ENCODE measurements at regions not wholly inside any gene's neighbourhood (a gene's known extent, or its start where the extent isn't known, plus 50 kb on each side); places are given as distances from the start of the nearest gene placed in this dataset.

GRCh38 chr9:81532251-81532650 is 157.1 kb downstream of the TLE1 start:
- DNase-seq, result no peak

- DNase-seq, result no peak
Measured at GRCh38 chr9:81531511-81531910, 157.8 kb downstream of the TLE1 start.

DNA sequence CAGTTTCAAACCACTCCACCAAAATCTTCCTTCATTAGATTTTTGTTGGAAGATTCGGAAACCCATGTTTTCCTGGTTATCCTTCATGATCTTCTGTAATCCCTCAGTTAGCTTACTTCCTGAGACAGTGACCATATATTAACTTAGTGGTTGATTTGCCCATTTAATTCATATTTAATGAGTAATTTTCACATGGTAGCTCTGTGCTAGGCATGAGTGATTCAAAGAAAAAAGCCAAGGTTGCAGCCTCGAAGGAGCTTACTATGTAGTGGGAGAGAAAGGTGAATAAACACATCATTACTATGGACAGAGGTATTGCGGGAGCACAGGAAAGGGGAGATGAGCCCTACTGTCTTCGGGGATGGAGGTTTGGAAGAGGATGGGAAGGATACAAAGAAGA is 158.5 kb downstream of the TLE1 start:
- no peak for DNase-seq

DNA sequence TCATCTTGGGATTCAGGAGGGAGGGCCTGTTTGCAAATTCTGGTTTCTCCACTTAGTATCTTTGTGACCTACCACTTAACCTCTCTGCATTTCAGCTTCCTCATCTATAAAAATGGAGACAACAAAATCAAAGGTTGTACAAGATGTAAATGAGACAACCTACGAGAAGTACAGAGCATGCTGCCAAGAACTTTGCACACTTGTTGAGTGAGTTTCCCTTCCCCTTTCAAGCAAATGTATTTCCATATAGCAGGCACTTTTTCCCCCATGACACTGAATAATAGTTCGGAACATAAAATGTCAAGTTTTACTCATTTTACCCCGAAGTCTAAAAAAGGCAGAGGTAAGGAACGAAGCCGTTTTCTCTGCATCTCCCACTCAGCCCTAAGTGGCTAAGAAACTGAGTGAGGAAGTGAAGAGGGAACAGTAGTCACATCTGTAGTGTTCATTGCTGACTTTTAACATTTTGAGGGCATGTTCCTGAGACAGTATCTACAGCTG is 159.0 kb downstream of the TLE1 start:
- no peak for DNase-seq

GRCh38 chr9:81529556-81530193 is 159.7 kb downstream of the TLE1 start:
- no peak for DNase-seq

DNA sequence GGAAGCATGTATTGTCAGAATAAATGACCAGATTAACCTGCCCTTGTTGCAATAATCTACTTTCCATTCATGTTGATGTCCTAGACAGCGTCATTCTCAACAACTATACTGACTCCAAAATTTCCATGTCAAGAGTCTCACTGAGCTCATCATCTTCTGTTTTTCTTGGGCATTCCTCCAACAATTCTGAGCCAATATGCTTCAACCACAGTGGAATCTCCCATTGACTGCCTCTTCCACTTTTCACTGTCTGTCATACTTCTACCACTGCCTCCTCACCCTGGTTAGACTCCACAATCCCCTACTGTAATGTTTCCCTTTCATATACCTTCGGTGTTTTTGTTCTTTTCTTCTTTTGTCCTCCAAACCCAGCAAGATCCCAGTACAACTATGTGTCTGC is 162.8 kb downstream of the TLE1 start:
- no peak for DNase-seq

DNA sequence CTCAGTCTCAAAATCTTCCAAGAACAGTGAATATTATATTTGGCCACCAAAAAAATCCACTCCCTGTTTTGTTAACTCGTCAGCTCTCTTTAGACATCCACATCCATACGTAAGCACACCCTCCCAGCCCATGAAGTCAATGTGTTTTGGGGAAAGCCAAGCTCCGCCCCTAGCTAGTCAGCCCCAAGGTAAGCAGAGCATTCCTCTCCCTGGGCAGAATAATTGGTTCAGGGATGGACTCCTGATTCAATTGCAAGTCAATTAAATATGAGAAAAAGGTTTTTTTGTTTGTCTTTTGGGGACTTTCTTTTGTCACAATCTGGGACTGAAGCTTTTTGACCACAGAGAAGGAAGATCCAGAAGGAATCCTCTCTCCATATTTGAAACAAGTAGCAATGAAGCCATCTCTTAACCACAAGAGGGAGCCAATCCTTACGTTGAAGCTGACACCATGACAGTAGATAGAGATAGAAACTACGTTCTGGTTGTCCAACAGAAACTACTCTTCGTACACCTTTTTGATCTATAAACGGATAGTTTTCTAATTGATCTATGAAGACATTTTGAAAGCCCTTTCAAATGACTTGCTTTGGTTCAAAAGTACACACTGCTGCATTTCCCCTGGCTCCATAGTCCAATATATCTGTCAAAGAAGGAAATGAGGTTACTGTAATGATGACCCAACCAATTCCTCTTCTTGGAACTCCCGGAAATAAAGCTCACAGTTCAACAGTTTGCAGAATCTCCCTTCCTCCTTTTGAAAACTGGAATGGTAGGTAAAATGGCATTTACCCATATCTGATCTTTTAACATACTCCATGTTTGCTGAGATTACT is 166.4 kb downstream of the TLE1 start:
- no peak for DNase-seq

GRCh38 chr9:81521892-81522291 is 167.5 kb downstream of the TLE1 start:
- DNase-seq, result no peak

GRCh38 chr9:81519816-81520495 is 169.4 kb downstream of the TLE1 start:
- DNase-seq, result no peak

- DNase-seq, result no peak
Measured at GRCh38 chr9:81517954-81518353, 171.4 kb downstream of the TLE1 start.

- no peak for DNase-seq
Measured at GRCh38 chr9:81513059-81513458, 176.3 kb downstream of the TLE1 start.

DNA sequence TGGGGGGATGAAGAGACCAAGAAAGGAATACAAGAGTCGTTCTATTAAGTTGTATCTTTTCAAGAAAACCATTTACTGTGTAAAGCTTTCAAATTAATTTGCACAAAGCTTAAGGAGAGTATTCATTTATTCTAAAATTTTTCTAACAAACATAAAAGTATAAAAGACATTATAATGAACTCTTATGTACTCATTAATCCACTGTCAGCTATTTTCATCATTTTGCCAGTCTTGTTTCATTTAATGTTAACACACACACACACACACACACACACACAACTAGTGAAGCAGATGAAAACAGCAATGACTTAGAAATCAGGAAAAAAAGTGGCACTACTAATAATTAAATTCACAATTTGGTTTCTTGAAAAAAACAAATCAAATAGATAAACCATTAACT is 176.7 kb downstream of the TLE1 start:
- DNase-seq, result no peak

DNA sequence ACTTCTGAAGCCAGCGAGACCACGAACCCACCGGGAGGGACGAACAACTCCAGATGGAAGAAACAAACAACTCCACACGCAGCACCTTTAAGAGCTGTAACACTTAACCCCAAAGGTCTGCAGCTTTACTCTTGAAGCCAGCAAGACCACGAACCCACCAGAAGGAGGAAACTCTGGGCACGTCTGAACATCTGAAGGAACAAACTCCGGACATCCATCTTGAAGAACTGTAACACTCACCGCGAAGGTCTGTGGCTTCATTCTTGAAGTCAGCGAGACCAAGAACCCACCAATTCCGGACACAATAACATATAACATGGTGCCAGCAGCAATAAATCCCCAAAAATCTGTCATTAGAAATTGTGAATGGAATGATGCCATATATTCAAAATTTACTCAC is 180.9 kb downstream of the TLE1 start:
- no peak for DNase-seq

DNA sequence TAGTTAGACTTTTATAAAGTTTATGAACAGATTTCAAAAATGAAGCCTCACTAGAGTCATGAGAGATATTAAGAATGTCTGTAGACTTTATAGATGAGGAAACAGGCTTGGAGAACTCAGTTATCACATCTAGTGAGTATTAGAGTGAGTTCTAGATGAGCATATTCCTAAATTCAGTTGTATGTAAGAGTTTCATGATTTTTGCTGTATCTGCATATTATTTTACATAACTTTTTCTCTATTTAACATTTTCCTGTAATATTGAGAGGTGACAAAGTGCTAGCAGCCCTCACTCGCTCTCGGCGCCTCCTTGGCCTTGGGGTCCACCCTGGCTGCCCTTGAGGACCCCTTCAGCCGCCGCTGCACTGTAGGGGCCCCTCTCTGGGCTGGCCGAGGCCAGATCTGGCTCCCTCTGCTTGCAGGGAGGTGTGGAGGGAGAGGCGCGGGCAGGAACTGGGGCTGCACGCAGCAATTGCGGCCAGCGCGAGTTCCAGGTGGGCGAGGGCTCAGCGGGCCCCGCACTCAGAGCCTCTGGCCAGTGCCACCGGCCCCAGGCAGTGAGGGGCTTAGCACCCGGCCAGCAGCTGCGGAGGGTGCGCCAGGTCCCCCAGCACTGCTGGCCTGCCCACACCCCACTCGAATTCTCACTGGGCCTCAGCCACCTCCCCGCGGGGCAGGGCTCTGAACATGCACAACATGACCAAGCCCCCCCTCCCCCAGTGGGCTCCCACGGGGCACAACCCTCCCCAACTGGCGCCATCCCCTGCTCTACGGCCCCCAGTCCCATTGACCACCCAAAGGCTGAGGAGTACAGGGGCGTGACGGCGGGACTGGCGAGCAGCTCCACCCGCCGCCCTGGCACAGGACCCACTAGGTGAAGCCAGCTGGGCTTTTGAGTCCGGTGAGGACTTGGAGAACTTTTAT is 182.1 kb downstream of the TLE1 start:
- no peak for DNase-seq

DNA sequence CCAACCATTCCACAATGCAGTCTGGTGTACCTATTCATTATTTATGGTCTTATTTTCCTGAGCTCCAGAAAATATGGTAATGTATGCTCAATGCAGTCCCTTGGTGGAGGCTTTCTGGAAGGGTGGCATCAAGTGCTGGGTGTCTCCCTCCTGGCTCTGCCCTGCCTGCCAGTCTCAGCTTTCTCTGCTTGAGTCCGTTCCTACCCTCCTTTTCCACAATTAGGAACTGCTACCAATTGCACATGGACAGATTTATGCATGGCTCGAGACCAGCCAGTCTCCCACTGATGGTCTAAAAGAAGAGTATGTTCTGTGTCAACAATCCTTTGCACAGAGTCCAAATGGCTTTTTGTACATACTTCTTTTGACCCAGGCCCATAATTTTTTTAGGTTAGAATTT is 189.8 kb downstream of the TLE1 start:
- no peak for DNase-seq

DNA sequence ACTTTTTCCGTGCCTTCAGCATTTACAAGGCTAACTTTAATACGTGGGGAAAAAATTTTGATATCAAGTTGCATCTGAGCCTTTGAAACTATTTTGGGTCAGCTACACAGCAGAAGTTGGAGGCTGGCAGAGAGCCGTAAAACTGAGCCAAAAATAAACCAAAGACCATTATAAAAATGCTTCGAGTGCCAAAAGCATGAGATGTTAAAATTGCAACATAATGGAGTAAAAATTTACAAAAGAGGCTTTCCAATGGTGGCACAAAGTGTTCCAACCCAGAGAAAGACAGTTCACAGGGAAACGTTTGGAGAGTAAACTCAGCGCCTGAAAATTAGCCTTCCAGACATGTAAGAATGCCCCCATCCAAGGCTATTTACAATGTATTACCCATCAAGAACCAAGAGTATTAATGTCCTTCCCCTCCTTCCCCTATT is 190.3 kb downstream of the TLE1 start:
- no peak for DNase-seq

- no peak for DNase-seq
Measured at GRCh38 chr9:81498576-81498975, 190.8 kb downstream of the TLE1 start.

GRCh38 chr9:81497091-81497490 is 192.3 kb downstream of the TLE1 start:
- DNase-seq, result no peak

- DNase-seq, result no peak
Measured at GRCh38 chr9:81492710-81493447, 196.5 kb downstream of the TLE1 start.

DNA sequence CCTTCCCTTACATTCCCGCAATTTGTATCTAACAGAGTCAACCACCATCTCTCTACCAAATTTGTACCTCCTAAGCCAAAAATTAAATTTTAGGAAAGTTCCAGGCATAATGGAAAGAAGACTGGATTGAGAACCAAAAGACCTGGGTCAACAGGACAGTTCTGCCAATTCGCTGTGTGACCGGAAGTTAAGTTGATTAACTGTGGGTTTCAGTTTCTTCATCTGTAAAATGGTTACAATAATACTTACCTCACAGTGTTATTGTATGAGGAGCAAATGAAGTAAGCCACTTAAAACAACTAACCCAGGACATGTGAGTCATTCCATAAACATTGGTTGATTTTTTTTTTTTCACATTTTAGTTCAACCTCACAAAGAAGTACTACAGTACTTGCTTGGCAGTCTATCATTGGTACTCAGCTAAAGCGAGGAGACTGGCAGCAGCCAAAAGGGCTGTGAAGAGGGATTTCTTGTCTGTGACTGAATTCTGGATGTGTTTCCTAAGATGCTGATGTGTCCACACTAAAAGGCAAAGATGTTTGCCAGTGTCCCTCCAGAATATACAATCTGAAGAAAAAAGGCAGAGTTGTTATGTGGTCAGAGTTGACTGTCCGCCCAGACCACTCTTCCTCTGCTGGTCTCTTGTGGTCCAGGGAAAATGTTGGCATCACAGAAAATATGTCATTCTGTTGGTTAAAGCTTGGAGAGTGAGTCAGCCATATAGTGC is 198.6 kb downstream of the TLE1 start:
- DNase-seq, result no peak

- no peak for DNase-seq
Measured at GRCh38 chr9:81489046-81489445, 200.3 kb downstream of the TLE1 start.

Data from activated naive CD4-positive, alpha-beta T cell (primary cell).